ENCODE measurements at regions not wholly inside any gene's neighbourhood (a gene's known extent, or its start where the extent isn't known, plus 50 kb on each side); places are given as distances from the start of the nearest gene placed in this dataset.

- DNase-seq (no peak), ATAC-seq (peak; percentile 10)
- H3K4me1 ChIP-seq = no peaks in the 10 kb centered on the region
- intact Hi-C loops (cut with DNase I) = no loop called here
- no peak for TF ChIP-seq CTCF (IDR thresholded peaks at IDR 0.05)
- H3K9me3 ChIP-seq = peaks cover 6% of the 10 kb centered on the region
- H3K36me3 ChIP-seq = no peaks in the 10 kb centered on the region
- H3K27me3 ChIP-seq = no peaks in the 10 kb centered on the region
- no peak overlapping the region for H3K4me3 ChIP-seq
- H3K27ac ChIP-seq = no peak overlapping the region
These were observed 185.2 kb downstream of the SLC4A3 start for GRCh38 chr2:219812672-219813071.

- Histone ChIP-seq H3K9me3 (no peaks in the 10 kb centered on the region), H3K4me1 (no peaks in the 10 kb centered on the region), H3K27ac (no peak overlapping the region), H3K36me3 (no peaks in the 10 kb centered on the region), H3K27me3 (no peaks in the 10 kb centered on the region), H3K4me3 (no peak overlapping the region)
- intact Hi-C loops (cut with DNase I) = no loop called here
- TF ChIP-seq CTCF (IDR thresholded peaks at IDR 0.05) = no peak
- DNase-seq (no peak), ATAC-seq (no peak)
These were observed 193.3 kb downstream of the SLC4A3 start for GRCh38 chr2:219820767-219821166.

- ATAC-seq = no peak
- H3K36me3 ChIP-seq = no peaks in the 10 kb centered on the region
- no peaks in the 10 kb centered on the region for H3K4me1 ChIP-seq
These were observed 196.1 kb downstream of the SLC4A3 start for GRCh38 chr2:219823574-219823973.

GRCh38 chr2:219824996-219825395, 197.6 kb downstream of the SLC4A3 start:
- no peak for DNase-seq
- no peak for TF ChIP-seq CTCF (IDR thresholded peaks at IDR 0.05)
- Histone ChIP-seq H3K4me1 (no peaks in the 10 kb centered on the region), H3K36me3 (no peaks in the 10 kb centered on the region), H3K27me3 (no peaks in the 10 kb centered on the region), H3K27ac (no peak overlapping the region), H3K4me3 (no peak overlapping the region), H3K9me3 (no peaks in the 10 kb centered on the region)
- no peak for ATAC-seq
- intact Hi-C loops (cut with DNase I) = no loop called here

More at GRCh38 chr2:219823574-219823973, 196.1 kb downstream of the SLC4A3 start:
- H3K27ac ChIP-seq = no peak overlapping the region
- H3K4me3 ChIP-seq = no peak overlapping the region
- TF ChIP-seq CTCF (IDR thresholded peaks at IDR 0.05) = no peak
- DNase-seq = no peak
- H3K9me3 ChIP-seq = no peaks in the 10 kb centered on the region
- no peaks in the 10 kb centered on the region for H3K27me3 ChIP-seq
- intact Hi-C loops (cut with DNase I) = no loop called here

GRCh38 chr2:219828127-219828526, 200.7 kb downstream of the SLC4A3 start:
- DNase-seq (no peak), ATAC-seq (no peak)
- intact Hi-C loops (cut with DNase I) = no loop called here
- Histone ChIP-seq H3K4me1 (no peaks in the 10 kb centered on the region), H3K9me3 (no peaks in the 10 kb centered on the region), H3K36me3 (no peaks in the 10 kb centered on the region), H3K27me3 (no peaks in the 10 kb centered on the region), H3K4me3 (no peak overlapping the region), H3K27ac (no peak overlapping the region)
- no peak for TF ChIP-seq CTCF (IDR thresholded peaks at IDR 0.05)

GRCh38 chr2:219829667-219830352, 202.4 kb downstream of the SLC4A3 start:
- TF ChIP-seq CTCF (IDR thresholded peaks at IDR 0.05) = no peak
- DNase-seq (no peak), ATAC-seq (no peak)
- H3K4me1 ChIP-seq = no peaks in the 10 kb centered on the region
- H3K4me3 ChIP-seq = no peak overlapping the region
- no peaks in the 10 kb centered on the region for H3K27me3 ChIP-seq
- H3K9me3 ChIP-seq = no peaks in the 10 kb centered on the region
- intact Hi-C loops (cut with DNase I) = no loop called here
- H3K27ac ChIP-seq = no peak overlapping the region
- H3K36me3 ChIP-seq = no peaks in the 10 kb centered on the region

Data from upper lobe of right lung (tissue), 1 donor.